GM18907 (cell line): ENCODE measurements at regions not wholly inside any gene's neighbourhood (a gene's known extent, or its start where the extent isn't known, plus 50 kb on each side); places are given as distances from the start of the nearest gene placed in this dataset.
"Not testable (repeated sequence)": the region's sequence is repeated elsewhere in the genome, so short reads cannot be mapped to it uniquely, and the experiment has no call there.

Experiments used
- ATAC-seq: cut with Tn5 transposase; IDR thresholded peaks from one replicate; pipeline ENCODE4 v1.9.1; 2021; ENCODE audit warnings: mild to moderate bottlenecking, moderate library complexity; ENCODE audit not compliant: unreplicated experiment

DNA sequence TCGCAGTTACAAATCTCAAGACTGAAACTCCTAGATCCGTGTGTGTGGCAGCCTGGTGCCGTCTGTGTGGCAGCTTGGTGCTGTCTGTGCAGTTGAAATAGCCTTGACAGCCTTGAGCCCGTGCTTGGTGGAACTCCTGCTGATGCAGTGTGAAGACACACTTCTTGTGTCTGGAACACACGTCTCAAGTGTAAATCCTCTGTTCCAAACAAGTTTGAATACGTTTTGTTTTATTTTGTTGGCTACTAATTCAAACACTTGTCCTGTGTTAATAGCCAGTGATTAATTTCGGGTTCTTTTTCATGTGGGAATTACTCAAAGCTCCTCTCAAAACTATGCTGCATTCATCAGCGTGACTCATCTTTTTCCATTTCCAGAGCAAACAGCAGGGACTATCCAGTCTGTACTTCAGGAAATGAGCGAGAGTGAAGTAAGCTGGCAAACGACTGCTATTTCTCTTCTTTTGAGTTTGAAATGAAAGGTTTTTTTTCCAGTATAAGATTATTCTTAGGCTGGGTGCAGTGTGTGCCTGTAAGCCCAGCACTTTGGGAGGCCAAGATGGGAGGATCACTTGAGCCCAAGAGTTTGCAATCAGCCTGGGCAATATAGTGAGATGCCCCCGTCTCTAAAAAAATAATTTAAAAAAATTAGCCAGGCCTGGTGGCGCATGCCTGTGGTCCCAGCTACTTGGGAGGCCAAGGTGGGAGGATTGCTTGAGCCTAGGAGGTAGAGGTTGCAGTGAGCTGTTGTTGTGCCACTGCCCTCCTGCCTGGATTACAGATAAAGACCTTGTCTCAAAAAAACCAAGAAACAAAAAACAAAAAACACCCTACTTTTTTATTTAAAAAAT, 152.9 kb downstream of the SPP2 start:
- ATAC-seq = no peak

DNA sequence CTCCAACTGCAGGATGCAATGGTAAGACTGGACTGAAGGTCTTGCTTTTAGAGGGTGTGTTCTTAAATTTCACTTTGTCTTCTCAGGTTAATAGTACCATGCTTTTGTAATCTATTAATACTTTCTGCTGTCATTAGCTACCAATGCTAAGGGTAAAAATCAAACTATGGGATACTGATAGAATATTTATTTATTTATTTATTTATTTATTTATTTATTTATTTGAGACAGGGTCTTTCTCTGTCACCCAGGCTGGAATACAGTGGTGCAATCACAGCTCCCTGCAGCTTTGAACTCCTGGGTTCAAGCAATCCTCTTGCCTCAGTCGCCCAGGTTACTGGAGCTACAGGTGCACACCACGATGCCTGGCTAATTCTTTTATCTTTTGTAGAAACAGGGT, 152.1 kb downstream of the SPP2 start:
- ATAC-seq = no peak

DNA sequence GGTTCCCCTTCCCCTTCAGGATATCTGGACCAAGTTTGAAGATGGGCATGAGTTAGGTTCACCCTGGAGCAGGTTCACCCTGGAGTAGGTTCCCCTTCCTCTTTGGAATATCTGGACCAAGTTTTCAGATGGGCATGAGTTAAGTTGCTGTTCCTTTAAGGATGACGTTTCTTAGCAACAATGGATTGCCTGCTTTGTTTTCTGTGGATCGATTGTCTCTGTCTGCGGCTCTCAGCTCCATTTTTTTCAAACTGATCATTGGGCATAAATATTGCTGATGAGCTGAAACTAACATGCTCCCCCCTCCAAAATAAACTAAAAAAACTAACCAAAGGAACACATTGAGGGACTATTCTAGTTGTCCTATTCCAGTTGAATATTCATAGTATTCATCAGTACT, 149.5 kb downstream of the SPP2 start:
- ATAC-seq = no peak

DNA sequence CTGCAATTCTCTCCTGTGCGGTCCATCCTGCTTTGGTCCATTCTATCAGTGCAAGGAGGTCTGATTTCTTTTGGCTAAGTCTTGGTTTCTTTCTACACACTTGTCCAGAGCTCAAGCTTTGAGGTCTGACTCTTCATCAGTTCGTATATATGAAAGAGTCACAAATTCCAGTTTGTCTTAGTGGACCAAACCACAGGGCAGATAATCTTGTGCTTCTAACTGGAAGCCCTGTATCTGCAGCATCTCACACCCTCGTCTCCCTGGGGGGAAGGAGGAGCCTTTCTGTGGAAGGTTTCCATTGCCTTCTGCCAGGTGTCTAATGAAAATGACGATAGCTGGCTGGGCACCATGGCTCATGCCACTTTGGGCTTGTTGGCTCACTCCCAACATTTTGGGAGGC, 148.5 kb downstream of the SPP2 start:
- ATAC-seq = no peak

DNA sequence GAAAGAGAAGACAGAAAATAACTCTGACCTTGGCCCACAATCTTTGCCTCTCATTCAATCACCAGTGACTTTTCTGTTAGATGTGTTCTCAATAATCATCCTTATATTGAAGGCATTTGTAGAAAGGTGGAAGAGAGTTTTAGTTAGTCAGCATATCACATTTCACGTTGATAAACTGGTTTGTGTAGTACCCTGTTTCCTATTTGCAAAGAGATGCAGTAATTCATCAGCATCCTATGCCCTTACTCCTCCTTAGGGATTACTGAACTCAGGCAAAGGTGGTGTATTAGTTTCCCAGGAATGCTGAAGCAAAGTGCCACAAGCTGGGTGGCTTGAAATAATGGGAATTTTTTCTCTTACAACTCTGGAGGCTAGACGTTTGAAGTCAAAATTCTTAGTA, 145.0 kb downstream of the SPP2 start:
- ATAC-seq = no peak

DNA sequence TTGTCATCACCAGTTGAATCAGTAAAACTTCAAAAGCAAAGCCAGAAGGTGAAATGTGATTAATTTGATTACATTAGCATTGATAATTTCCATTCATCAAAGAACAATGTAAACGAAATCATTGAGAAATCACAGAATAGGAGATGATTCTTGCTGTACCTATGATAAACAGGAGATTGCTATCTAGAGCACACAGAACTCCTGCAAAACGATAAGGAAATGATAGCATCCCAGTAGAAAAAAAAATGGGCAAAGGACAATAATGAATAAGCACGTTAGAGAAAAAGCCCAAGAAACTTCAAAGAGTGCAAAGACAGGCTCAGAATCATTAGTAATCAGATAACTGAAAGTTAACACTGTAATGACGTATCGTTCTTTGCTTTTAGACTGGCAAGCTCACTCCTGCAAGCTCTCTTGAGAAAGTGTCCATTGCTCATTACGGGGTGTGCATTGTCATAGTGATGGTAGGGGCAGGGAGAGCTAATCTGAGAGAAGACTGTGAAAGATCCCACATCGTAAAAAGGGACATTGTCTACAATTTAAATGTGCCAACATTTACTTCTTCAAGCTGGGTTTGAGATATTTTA, 143.6 kb downstream of the SPP2 start:
- ATAC-seq = no peak

DNA sequence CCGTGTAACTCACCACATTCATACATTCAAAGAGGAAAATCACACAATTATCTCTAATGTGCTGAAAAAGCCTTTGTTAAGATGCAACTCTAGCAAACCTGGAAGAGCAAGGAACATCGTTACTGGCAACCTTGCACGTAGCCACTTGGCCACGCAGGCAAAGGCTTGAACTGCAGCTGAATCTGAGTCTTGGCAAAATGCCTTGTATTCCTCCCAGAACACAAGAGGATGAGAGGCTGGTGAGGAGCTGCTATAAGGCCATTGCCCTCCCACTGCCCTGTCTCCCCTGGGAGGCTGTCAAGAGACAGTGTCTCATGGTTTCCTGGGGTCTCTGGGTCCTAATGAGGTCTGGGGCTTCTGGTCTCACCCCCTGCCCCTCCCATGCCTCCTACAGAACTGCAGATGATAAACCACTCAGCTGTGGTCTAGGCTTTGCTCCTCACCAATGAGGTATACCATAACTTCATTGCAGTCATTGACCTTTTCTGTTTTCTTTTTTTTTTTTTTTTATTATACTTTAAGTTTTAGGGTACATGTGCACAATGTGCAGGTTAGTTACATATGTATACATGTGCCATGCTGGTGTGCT, 141.4 kb downstream of the SPP2 start:
- no peak for ATAC-seq

DNA sequence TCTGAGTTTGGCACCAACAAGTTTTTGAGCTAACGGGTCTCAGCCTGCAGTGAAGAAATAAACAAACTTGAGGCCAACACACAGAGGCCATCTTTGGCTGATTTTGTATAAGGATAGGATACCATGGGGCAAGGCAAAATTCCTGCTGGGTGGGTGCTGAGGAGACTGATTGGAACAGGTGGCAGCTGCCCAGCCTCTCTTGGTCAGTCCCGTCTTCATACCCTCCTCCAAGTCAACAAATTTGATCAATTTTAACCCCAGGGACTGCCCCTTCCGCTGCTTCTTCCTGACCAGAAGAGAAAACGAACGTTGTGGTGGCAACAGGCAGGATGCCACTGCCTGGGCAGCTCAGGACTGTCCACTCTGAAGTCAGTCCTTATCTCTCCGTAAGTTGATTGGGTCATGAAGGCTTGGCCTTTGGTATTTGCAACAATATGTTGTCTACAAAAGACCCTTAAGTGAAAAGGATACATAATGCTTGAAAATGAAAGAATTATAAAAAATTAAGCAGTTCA, 139.3 kb downstream of the SPP2 start:
- no peak for ATAC-seq

DNA sequence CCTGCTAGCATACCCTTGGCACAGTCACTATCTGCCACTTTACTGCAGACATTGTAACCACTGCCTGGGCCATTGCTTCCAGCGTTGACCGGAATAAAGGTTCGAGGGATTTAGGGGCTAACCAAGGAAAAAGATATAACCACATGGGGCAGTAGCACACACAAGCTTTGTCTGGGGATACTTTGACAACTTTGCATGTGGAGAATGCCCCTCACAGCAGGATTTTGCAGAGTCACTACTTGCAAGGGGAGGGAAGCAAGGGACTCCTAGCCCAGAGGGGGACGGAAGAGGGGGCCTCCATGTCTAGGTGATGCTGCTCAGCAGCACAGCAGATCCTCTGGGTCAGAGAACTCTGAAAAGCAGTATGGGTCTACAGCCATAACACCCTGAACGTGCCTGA, 138.7 kb downstream of the SPP2 start:
- ATAC-seq = no peak

DNA sequence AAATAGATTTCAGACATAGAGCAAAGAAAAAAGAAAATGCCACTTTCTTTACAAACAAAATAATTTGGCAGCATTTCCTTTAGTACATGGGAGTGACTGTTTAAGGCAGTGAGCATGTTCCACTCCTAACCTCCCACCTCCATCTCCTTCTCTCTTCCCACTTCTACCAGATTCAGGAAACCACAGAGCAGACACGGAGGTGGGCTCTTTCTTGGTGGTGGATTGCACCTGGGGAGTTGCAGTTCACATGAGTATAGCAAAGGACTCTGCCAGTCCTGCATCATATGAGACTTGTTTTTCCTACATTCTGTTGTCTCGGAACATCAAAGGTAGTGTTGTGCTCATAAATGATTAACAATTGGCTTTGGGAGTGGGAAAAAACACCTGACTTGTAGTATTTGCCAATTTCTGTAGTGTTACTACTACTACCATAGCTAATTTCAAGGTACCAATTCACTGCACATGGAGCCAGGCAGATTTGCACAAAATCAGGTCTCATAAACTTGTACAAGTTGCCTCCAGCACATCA, 137.2 kb downstream of the SPP2 start:
- ATAC-seq = no peak

DNA sequence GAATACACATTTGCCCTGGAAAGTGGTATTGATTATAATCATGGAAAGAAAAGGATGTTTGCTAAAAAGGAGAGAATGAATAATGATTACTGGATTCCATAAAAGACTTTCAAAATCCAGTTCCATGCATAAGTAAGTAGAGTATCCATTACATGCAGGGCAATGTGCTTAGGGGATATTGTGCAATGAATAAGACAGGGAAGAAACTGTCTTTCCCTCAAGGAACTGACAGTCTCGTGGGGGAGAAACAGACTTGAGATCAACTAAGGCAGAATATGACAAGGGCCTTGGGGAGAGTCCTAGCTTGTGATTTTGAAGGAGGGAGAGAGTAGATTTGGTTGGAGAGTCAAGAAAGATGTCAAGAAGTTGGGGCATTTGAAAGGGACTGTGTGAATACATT, 130.6 kb downstream of the SPP2 start:
- ATAC-seq = no peak

DNA sequence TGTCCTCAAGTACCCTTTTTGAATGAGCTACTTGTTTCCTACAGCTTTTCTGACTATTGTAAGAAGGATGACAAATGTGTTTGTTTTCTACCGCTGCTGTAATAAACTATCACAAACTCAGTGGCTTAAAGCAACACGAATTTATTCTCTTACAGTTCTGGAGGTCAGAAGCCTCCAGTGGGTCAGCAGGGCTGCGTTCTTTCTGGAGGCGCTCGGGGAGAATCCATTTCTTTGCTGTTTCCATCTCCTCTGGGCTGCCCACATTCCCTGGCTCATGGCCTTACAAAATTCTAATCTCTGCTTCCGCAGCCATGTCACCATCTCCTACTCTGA, 128.5 kb downstream of the SPP2 start:
- ATAC-seq = no peak

DNA sequence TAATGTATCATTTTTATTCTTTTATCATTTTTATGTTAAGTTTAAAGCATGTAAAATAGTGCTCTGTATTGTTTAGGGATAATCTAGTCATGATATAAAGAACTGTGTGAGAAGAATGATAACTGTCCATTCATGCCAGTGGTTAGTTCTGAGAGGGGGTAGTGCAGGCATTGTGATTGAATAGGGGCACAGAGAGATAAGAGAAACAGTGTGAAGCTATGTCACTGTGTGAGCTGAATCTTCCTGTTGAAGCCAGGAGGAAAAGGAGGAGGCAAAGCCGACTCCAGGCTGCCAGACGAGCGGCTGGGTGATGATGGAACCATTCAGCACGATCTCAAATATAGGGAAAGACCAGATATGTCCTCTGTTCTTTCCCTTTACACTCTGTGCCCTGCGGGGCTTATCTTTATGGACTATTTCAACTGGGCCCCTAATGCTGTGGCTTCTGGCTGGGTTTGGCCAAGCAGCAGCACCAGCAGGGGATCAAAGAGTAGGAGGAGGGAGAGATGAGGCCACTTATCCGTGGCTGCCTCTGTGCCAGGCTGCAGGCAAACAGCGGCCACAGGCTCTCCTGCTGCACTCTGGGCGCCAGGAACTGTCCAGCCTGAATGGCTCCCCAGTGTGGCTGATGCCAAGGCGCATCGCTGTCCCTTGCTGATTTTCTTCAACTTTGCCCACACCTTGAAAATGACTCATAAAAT, 128.0 kb downstream of the SPP2 start:
- ATAC-seq = no peak

DNA sequence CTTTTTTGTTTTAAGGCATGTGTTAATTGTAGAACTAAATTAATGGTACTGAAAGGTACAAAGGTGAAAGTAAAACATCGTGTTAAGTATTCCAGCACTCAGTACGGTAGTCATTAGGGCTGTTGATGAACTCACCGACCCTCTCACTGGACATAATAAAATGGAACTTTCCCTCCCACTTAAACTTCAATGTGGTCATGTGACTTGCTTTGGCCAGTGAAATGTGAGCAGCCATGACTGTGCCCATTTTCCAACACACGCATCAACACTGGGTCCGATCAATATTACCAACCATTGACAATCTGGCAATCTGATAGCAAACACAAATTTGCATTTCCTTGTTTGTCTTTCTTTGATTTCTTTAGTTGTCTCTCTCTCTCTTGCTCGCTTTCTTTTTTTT, 125.1 kb downstream of the SPP2 start:
- ATAC-seq = no peak

DNA sequence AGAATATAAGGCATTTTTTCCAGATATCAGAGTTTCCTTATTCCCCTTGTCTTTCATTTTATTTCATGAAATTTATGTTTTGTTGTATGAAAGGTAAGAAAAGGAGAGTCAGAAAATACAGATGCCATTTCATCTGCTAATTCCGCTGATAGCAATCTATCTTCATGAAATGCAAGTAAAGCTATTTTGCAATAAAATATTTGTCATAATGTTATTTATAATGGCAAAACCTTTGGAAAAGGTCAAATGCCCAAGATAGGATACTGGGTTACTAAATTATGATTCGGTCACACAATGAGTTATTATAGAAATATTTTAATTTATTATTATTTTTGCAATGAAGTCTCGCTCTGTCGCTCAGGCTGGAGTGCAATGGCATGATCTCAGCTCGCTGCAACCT, 124.2 kb downstream of the SPP2 start:
- no peak for ATAC-seq

DNA sequence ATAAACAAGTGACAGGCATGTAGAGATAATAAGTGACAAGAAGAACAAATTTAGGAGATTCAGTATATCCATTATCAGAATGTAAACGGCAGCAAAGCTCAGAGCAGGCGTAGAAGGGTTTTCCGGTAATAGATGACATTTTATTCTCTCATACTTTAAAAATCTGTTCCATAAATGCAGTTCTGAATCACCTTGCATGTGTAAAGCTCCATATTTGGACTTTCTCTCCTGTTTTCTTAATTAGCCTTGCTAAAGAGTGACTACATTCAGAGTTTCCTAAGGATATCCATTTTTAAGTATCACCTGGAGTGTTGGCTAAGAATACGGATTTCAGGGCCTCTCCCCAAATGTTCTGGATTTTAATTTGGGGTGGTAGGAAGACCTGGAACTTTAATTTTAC, 122.0 kb downstream of the SPP2 start:
- no peak for ATAC-seq

DNA sequence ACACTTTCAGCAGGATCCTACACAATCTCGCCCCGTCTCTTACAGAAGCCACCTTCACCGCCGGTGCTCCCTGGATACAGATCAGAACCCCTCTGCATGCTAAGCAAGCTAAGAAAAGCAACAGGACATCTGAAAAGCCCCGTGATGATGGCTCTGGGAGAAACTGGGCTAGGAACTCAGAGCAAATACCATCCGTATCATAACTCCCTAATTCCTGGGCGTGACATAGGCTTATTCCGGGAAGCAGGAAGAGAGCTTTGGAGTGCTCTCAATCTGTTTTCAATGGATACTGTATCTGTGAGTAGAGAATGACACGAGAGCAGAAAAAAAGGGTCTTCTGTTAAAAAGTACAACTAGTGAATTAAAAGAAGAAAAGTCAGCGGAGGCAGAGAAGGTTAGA, 121.6 kb downstream of the SPP2 start:
- ATAC-seq = no peak

DNA sequence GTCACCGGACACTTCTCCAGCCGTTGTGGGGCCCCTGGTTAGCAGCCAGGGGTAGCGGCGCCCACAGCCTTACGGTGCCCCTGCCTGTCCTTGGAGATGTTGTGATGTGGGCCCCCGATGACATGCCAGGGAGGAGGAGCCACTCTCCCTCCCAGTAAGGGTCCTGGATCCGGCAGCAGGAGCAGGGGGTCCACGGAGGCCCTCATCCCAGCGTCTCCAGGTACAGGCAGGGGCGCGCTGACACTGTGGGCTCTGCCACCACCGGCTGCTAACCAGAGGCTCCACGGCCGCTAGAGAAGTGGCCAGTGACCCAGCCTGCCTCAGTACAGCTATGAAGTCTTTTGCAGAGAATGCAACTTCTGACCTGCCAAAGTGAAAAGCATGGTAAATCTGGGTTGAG, 121.2 kb downstream of the SPP2 start:
- no peak for ATAC-seq

DNA sequence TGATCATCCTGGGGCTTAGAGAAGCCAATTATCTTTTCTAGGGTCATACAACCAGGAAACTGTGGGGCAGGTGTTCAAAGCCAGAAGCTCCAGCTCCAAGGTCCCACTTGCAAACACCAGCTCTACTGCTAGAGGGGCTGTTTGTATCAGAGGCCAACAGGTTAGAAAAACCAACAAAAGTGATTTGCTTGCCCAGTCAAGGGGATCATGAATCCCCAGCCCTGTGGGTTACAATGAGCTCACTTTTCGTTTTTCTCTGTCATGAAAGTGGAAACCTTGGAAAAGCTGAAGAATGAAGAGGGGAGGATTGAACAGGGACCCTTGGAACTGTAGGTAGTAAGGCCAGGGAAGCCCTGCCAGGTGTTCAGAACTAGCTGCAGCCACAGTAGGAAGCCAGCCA, 119.2 kb downstream of the SPP2 start:
- ATAC-seq = no peak

DNA sequence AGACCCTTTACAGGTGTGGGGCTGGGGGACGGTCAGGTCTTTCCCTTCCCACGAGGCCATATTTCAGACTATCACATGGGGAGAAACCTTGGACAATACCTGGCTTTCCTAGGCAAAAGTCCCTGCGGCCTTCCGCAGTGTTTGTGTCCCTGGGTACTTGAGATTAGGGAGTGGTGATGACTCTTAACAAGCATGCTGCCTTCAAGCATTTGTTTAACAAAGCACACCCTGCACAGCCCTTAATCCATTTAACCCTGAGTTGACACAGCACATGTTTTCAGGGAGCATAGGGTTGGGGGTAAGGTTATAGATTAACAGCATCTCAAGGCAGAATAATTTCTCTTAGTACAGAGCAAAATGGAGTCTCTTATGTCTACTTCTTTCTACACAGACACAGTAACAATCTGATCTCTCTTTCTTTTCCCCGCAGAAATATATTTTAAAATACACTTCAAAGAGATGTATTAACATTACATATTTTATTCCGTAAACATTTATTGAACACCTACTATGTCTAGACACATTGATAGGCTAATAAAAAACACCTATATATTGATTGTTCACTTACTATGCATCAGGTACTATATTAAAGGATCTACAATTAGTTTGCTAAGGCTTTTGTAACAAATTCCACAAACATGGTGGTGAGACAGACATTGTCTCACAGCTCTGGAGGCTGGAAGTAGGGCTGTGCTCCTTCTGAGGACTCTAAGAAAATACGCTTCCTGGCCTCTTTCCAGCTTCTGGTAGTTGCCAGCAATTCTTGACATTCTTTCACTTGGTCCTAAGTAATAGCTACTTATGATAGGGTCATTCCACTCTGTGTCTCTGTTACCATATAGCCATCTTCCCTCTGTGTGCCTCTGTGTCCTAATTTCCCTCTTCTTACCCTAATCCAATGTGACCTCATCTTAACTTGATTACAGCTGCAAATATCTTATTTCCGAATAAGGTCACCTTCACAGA, 118.4 kb downstream of the SPP2 start:
- ATAC-seq = not testable (repeated sequence)
